Caco-2 (cell line): ENCODE measurements at regions not wholly inside any gene's neighbourhood (a gene's known extent, or its start where the extent isn't known, plus 50 kb on each side); places are given as distances from the start of the nearest gene placed in this dataset.

Source experiments
- BruUV-seq: library from RNA; stranded (reverse); fragments of 400-500 nt; replicated peaks from 2 replicates; lab custom pipeline; 2021; lab: Mats Ljungman, UMichigan
- CTCF ChIA-PET: fragments of 300-600 bp; sonication (Branson Sonifier 250); formaldehyde crosslinking; loops from one replicate; lab custom pipeline; 2022; ENCODE audit warnings: antibody characterized with exemption; lab: Charles Lee
- POLR2A ChIA-PET: fragments of 300-600 bp; sonication (Branson Sonifier 250); formaldehyde crosslinking; loops from one replicate; lab custom pipeline; 2022; ENCODE audit warnings: antibody characterized with exemption; lab: Charles Lee
- DNase-seq, 2 experiments: peaks; one replicate each; pipeline versions ENCODE4 v3.0.0 to v3.0.0-alpha.2; 2020 to 2022
- H3K27me3 ChIP-seq: replicated peaks from 2 replicates; pipeline ENCODE4 v1.6.0; 2011; ENCODE audit warnings: low read length; ENCODE audit not compliant: control insufficient read depth, insufficient read depth
- H3K36me3 ChIP-seq: 2 replicates; pipeline ENCODE4 v1.5.1; 2011; ENCODE audit warnings: low read length; ENCODE audit not compliant: control insufficient read depth, insufficient read depth
- H3K4me1 ChIP-seq: fragments of 250-450 bp; sonication (Bioruptor Pico); 2 replicates; pipeline ENCODE4 v1.5.1; 2020; ENCODE audit warnings: mild to moderate bottlenecking
- H3K4me3 ChIP-seq: 2 replicates; pipeline ENCODE4 v1.5.1; 2011; ENCODE audit warnings: low read depth, mild to moderate bottlenecking, control low read depth, low read length
- H3K9me3 ChIP-seq: fragments of 250-450 bp; sonication (Bioruptor Pico); 2 replicates; pipeline ENCODE4 v1.5.1; 2020; ENCODE audit warnings: mild to moderate bottlenecking, moderate library complexity
- H3K27ac Mint-ChIP-seq: one replicate; pipeline ENCODE4 v1.8.0; 2022; ENCODE audit warnings: mixed read lengths; ENCODE audit not compliant: unreplicated experiment
- H3K27me3 Mint-ChIP-seq: one replicate; pipeline ENCODE4 v1.8.0; 2022; ENCODE audit warnings: mixed read lengths; ENCODE audit not compliant: insufficient read depth, unreplicated experiment
- H3K36me3 Mint-ChIP-seq: one replicate; pipeline ENCODE4 v1.8.0; 2022; ENCODE audit warnings: mild to moderate bottlenecking, mixed read lengths; ENCODE audit not compliant: insufficient read depth, unreplicated experiment
- H3K4me1 Mint-ChIP-seq: one replicate; pipeline ENCODE4 v1.8.0; 2022; ENCODE audit warnings: low read depth, mixed read lengths; ENCODE audit not compliant: unreplicated experiment
- H3K4me3 Mint-ChIP-seq: one replicate; pipeline ENCODE4 v1.8.0; 2022; ENCODE audit warnings: mild to moderate bottlenecking, moderate library complexity, mixed read lengths; ENCODE audit not compliant: unreplicated experiment
- H3K9me3 Mint-ChIP-seq: one replicate; pipeline ENCODE4 v1.8.0; 2022; ENCODE audit warnings: mixed read lengths; ENCODE audit not compliant: unreplicated experiment
- intact Hi-C: fragments of 100-400 bp; cut with micrococcal nuclease; formaldehyde crosslinking; loops from one replicate; pipeline ENCODE4 v1.10.0; 2022; ENCODE audit not compliant: unreplicated experiment
- TF ChIP-seq, protein P1 (sequence below), 2 experiments: fragments of 200-600 bp in 1 of 2; IDR thresholded peaks; 1 replicate in 1 of 2; 2 replicates in 1 of 2; pipeline versions ENCODE4 v1.5.1 to v1.8.0; 2011 to 2022; ENCODE audit warnings: antibody characterized with exemption in 1 of 2, control low read depth in 1 of 2, inconsistent platforms in 1 of 2, low read depth in 1 of 2, low read length in 1 of 2, mild to moderate bottlenecking in 1 of 2, moderate library complexity in 1 of 2; ENCODE audit not compliant: insufficient read depth in 1 of 2, severe bottlenecking in 1 of 2, unreplicated experiment in 1 of 2

DNA sequence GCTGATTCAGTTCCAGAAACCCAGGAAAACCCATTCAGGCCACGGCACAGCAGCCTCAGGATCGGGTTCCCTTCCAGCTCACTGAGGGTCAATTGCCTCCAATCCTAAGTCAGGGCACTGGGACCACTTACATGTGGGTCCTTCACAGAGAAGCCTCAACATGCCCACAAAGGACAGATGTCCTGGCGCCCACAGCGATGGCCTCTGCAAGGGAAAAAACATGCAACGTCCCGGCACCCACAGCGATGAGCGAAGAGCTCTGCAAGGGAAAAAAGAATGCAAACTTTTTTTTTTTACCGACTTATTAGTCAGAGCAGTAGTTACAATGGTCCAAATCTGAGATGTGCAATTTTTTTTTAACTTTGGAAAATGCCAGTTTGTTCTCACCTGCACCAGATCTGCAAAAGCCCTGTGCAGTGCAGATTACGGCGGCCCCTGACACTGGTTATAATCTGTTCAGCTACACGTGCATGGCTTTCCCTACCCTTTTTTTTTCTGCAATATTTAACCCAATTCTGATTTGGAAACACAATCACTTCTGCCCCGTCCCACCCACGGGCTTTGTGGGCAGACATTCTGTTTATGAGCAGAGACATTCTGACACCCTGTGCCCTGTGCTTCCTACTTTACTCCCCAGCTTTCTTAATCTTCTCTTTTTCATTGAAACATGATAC lies 159.3 kb upstream of the SALL3 start:
- H3K4me1 Mint-ChIP-seq: no peaks in the 10 kb centered on the region
- POLR2A ChIA-PET: no interaction called here
- Histone ChIP-seq H3K27me3 (no peaks in the 10 kb centered on the region), H3K9me3 (no peaks in the 10 kb centered on the region), H3K4me1 (no peaks in the 10 kb centered on the region), H3K36me3 (no peaks in the 10 kb centered on the region), H3K4me3 (no peak overlapping the region)
- CTCF ChIA-PET: no interaction called here
- DNase-seq: no peak
- TF ChIP-seq, protein P1, sequence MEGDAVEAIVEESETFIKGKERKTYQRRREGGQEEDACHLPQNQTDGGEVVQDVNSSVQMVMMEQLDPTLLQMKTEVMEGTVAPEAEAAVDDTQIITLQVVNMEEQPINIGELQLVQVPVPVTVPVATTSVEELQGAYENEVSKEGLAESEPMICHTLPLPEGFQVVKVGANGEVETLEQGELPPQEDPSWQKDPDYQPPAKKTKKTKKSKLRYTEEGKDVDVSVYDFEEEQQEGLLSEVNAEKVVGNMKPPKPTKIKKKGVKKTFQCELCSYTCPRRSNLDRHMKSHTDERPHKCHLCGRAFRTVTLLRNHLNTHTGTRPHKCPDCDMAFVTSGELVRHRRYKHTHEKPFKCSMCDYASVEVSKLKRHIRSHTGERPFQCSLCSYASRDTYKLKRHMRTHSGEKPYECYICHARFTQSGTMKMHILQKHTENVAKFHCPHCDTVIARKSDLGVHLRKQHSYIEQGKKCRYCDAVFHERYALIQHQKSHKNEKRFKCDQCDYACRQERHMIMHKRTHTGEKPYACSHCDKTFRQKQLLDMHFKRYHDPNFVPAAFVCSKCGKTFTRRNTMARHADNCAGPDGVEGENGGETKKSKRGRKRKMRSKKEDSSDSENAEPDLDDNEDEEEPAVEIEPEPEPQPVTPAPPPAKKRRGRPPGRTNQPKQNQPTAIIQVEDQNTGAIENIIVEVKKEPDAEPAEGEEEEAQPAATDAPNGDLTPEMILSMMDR (IDR thresholded peaks at IDR 0.05; ENCODE audit: insufficient read depth in 1 of 2, low read depth in 1 of 2, low read length in 1 of 2, severe bottlenecking in 1 of 2, unreplicated experiment in 1 of 2): no peak
- H3K27ac Mint-ChIP-seq: no peak overlapping the region
- no TSS peak for BruUV-seq
- H3K36me3 Mint-ChIP-seq: no peaks in the 10 kb centered on the region
- no peaks in the 10 kb centered on the region for H3K27me3 Mint-ChIP-seq
- intact Hi-C loops: no loop called here
- no peaks in the 10 kb centered on the region for H3K9me3 Mint-ChIP-seq
- no peak overlapping the region for H3K4me3 Mint-ChIP-seq

DNA sequence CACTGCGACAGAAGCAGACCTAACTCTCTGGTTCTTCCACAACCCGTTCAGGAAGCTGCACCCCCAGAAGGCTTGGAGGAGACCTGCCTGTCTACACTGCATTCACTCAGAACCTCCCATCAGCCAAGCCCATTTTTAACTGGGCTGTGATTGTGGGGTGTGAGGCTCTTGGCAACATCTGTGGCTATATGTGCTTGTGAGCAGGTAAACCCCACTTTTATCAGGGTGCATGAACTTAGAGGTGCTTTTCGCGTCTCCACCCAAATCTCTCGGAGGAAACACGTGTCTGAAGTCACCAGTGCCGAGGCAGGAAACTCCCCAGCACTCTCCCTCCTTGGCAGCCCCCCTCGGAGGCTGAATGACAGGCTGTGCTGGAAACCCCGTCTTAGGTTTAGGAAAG lies 158.2 kb upstream of the SALL3 start:
- DNase-seq: no peak
- CTCF ChIA-PET: no interaction called here

DNA sequence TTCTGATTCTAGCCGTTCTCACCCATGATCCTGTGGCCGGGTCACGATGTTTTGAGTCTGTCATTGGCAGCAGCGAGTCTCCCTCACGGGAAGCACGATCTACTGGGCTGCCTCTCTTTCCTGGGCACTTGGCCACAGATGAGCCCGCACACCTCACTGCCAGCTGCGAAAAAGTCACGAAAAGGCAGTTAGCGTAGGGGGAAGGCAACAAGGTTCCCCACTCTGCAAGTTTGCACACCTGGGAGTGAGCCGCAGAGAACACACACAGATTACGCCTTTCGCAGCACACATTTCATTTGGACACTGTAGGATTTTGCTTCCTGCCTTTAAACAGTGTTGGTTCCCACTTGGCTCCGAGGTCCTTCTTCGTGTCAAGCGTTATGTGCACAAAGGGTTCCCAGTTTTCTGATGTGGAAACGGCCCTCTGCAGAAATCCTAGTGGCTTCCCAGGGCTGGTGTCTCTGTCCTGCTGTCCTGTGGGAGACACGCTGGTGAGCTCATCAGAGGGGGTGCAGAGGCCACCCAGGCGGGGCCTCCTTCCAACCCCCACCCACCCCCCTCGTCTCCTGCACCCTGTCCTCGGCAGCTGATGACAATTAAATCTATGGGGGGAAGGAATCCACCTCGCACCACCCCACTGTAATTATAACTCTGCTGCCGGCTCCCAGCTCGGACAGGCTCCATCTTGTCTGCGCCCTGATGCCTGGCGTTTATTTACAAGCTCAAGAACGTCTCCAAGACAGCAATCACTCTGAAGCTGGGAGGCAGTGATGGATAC lies 157.3 kb upstream of the SALL3 start:
- H3K36me3 ChIP-seq: no peaks in the 10 kb centered on the region
- no peaks in the 10 kb centered on the region for H3K4me1 ChIP-seq
- H3K4me3 ChIP-seq: no peak overlapping the region
- Mint-ChIP-seq H3K4me1 (no peaks in the 10 kb centered on the region), H3K27ac (no peak overlapping the region), H3K9me3 (no peaks in the 10 kb centered on the region), H3K36me3 (no peaks in the 10 kb centered on the region), H3K4me3 (no peak overlapping the region), H3K27me3 (no peaks in the 10 kb centered on the region)
- intact Hi-C loops: no loop called here
- ChIA-PET CTCF (no interaction called here), POLR2A (no interaction called here)
- no peak for DNase-seq
- H3K9me3 ChIP-seq: no peaks in the 10 kb centered on the region
- no TSS peak for BruUV-seq
- no peaks in the 10 kb centered on the region for H3K27me3 ChIP-seq
- TF ChIP-seq, protein P1 (IDR thresholded peaks at IDR 0.05; ENCODE audit: insufficient read depth in 1 of 2, low read depth in 1 of 2, low read length in 1 of 2, severe bottlenecking in 1 of 2, unreplicated experiment in 1 of 2): no peak

More for the DNA sequence above, 158.2 kb upstream of the SALL3 start:
- POLR2A ChIA-PET: no interaction called here
- no peaks in the 10 kb centered on the region for H3K36me3 Mint-ChIP-seq
- H3K9me3 Mint-ChIP-seq: no peaks in the 10 kb centered on the region
- no TSS peak for BruUV-seq
- H3K4me1 ChIP-seq: no peaks in the 10 kb centered on the region
- H3K4me1 Mint-ChIP-seq: no peaks in the 10 kb centered on the region
- no peak overlapping the region for H3K27ac Mint-ChIP-seq
- no peak overlapping the region for H3K4me3 ChIP-seq
- no peaks in the 10 kb centered on the region for H3K36me3 ChIP-seq
- no peaks in the 10 kb centered on the region for H3K27me3 Mint-ChIP-seq
- no peak overlapping the region for H3K4me3 Mint-ChIP-seq
- TF ChIP-seq, protein P1 (IDR thresholded peaks at IDR 0.05; ENCODE audit: insufficient read depth in 1 of 2, low read depth in 1 of 2, low read length in 1 of 2, severe bottlenecking in 1 of 2, unreplicated experiment in 1 of 2): no peak
- no peaks in the 10 kb centered on the region for H3K27me3 ChIP-seq
- no peaks in the 10 kb centered on the region for H3K9me3 ChIP-seq
- intact Hi-C loops: no loop called here
